ENCODE measurements at regions not wholly inside any gene's neighbourhood (a gene's known extent, or its start where the extent isn't known, plus 50 kb on each side); places are given as distances from the start of the nearest gene placed in this dataset.

- no peaks in the 10 kb centered on the region for H3K36me3 ChIP-seq
- TF ChIP-seq CTCF (IDR thresholded peaks at IDR 0.05) (no peak), POLR2A (IDR thresholded peaks at IDR 0.05) (no peak)
- H3K4me3 ChIP-seq, result no peak overlapping the region
- DNase-seq, result no peak
- H3K27ac ChIP-seq, result no peak overlapping the region
- H3K9me3 ChIP-seq, result no peaks in the 10 kb centered on the region
- no peaks in the 10 kb centered on the region for H3K27me3 ChIP-seq
- no peaks in the 10 kb centered on the region for H3K4me1 ChIP-seq
These were observed 199.1 kb downstream of the HS3ST3B1 start for GRCh38 chr17:14499976-14500375.

GRCh38 chr17:14498812-14499211 is 197.9 kb downstream of the HS3ST3B1 start:
- no peaks in the 10 kb centered on the region for H3K4me1 ChIP-seq
- no peak for DNase-seq
- H3K27me3 ChIP-seq, result no peaks in the 10 kb centered on the region
- H3K4me3 ChIP-seq, result no peak overlapping the region
- no peaks in the 10 kb centered on the region for H3K9me3 ChIP-seq
- no peak overlapping the region for H3K27ac ChIP-seq
- H3K36me3 ChIP-seq, result no peaks in the 10 kb centered on the region
- TF ChIP-seq POLR2A (IDR thresholded peaks at IDR 0.05) (no peak), CTCF (IDR thresholded peaks at IDR 0.05) (no peak)

- DNase-seq, result no peak
- no peak overlapping the region for H3K27ac ChIP-seq
- no peaks in the 10 kb centered on the region for H3K4me1 ChIP-seq
- no peaks in the 10 kb centered on the region for H3K27me3 ChIP-seq
- no peak overlapping the region for H3K4me3 ChIP-seq
- TF ChIP-seq POLR2A (IDR thresholded peaks at IDR 0.05), result no peak
- TF ChIP-seq CTCF (IDR thresholded peaks at IDR 0.05), result no peak
- no peaks in the 10 kb centered on the region for H3K36me3 ChIP-seq
- no peaks in the 10 kb centered on the region for H3K9me3 ChIP-seq
These were observed 193.3 kb downstream of the HS3ST3B1 start for GRCh38 chr17:14494161-14494560.

- Histone ChIP-seq H3K4me3 (no peak overlapping the region), H3K9me3 (no peaks in the 10 kb centered on the region), H3K4me1 (no peaks in the 10 kb centered on the region), H3K36me3 (no peaks in the 10 kb centered on the region), H3K27ac (no peak overlapping the region), H3K27me3 (no peaks in the 10 kb centered on the region)
- TF ChIP-seq CTCF (IDR thresholded peaks at IDR 0.05) (no peak), POLR2A (IDR thresholded peaks at IDR 0.05) (no peak)
- no peak for DNase-seq
These were observed 189.1 kb downstream of the HS3ST3B1 start for GRCh38 chr17:14489986-14490385.

GRCh38 chr17:14488958-14489550 is 188.2 kb downstream of the HS3ST3B1 start:
- TF ChIP-seq CTCF (IDR thresholded peaks at IDR 0.05), result no peak
- TF ChIP-seq POLR2A (IDR thresholded peaks at IDR 0.05), result no peak

GRCh38 chr17:14487068-14487467 is 186.2 kb downstream of the HS3ST3B1 start:
- no peaks in the 10 kb centered on the region for H3K9me3 ChIP-seq
- no peak for DNase-seq
- no peaks in the 10 kb centered on the region for H3K4me1 ChIP-seq
- no peak for TF ChIP-seq CTCF (IDR thresholded peaks at IDR 0.05)
- no peak for TF ChIP-seq POLR2A (IDR thresholded peaks at IDR 0.05)
- H3K4me3 ChIP-seq, result no peak overlapping the region
- no peaks in the 10 kb centered on the region for H3K27me3 ChIP-seq
- no peaks in the 10 kb centered on the region for H3K36me3 ChIP-seq
- H3K27ac ChIP-seq, result no peak overlapping the region

More at GRCh38 chr17:14488958-14489550, 188.2 kb downstream of the HS3ST3B1 start:
- no peaks in the 10 kb centered on the region for H3K27me3 ChIP-seq
- no peak for DNase-seq
- H3K4me3 ChIP-seq, result no peak overlapping the region
- H3K9me3 ChIP-seq, result no peaks in the 10 kb centered on the region
- H3K27ac ChIP-seq, result no peak overlapping the region
- no peaks in the 10 kb centered on the region for H3K4me1 ChIP-seq
- no peaks in the 10 kb centered on the region for H3K36me3 ChIP-seq

Data from Peyer's patch (tissue), 4 donors.